NOMO-1 (cell line): ENCODE measurements at regions not wholly inside any gene's neighbourhood (a gene's known extent, or its start where the extent isn't known, plus 50 kb on each side); places are given as distances from the start of the nearest gene placed in this dataset.

Source experiments
- DNase-seq, 2 experiments: peaks; one replicate each; lab custom pipeline; 2025; ENCODE audit not compliant: unreplicated experiment in 2 of 2; lab: John Stamatoyannopoulos, UW

DNA sequence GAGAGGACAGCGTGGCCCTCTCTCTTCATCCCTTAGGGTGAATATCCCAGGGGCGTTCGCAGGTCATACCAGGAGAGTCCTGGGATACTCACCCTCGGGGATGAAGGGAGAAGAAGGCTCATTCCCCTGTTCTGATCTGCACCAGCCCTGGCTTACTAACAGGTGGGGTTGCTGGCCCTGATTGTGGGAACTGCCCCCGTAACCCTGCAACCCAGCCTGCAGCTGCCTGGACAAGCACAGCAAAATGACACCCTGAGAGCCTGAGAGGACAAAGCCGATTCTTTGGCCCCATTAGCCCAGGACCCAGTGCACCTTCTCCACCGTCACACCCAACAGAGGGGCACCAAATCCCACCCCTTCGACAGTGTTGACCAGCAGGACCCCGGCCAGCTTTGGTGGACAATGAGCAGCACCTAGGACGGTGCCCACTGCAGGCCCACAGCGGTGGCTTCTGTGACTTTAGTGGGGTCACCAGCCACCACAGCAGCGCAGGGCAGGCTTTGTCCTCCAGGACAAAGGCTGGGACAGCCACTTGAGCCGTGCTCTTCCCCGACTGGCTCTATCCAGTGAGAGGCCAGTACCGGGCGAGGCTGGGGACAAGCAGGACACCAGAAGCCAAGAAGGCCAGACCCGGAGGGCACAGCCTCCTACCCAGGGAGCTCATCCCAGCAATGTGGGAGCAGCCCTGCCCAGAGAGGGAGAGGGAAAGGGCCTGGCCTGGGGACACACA, 98.5 kb upstream of the RTL6 start:
- DNase-seq: no peak

DNA sequence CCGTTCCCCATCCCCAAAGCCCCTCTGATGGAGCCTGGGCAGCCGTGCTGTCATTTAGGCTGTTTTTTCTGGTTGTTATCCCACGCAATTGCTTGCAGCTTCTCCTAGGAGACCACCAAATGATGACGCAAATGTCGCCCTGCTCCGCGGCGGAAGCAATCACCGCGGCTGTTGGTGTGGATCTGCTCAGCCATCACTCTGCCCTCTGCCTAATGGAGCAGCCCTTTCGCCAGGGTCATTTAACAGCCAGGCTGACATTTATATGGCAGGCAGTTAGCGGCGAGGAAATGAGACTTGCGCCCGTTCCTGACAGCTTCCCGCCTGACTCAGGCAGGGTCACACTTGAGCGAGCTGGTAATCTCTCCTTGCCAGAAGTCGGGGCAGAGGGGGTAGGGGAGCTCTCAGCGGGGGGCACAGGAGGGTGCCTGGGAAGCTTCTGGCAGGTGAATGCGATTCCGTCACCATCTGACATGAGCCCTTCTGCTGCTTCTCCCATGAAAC, 97.9 kb upstream of the RTL6 start:
- peak in 1 of 2 experiments; percentile 24 for DNase-seq

- DNase-seq: no peak
Observed at GRCh38 chr22:44594951-44595350, 96.9 kb upstream of the RTL6 start.

- no peak for DNase-seq
Observed at GRCh38 chr22:44592824-44593148, 94.8 kb upstream of the RTL6 start.

GRCh38 chr22:44592126-44592823, 94.2 kb upstream of the RTL6 start:
- no peak for DNase-seq

DNA sequence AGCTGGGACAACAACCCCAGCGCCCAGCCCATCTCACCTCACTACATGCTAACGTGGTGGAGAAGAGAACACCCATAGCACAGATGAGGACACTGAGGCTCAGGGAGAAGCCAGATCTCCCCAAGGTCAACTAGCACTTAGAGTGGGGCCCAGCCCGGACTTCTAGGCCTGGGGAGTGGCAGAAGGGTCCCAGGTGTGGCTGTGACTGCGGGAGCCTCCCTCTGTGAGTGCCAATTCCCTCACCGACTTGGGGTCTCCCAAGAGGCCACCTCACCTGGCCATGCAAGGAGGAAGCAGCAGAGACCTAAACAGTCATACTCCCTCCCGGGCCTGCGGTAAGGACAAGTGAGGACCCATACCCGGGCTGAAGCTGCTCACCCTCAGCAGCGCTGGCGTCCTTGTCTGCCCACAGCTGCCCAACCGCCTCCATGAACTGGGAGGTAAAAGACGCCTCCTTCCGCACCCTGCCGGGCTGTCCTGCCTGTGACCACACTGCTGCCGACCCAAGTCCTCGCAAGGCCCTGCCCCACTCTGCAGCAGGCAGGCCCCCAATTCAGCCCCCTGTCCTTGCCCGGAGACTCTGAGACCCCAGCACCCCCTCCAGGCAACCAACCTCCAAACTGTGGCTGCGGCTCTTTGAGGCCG, 93.2 kb upstream of the RTL6 start:
- no peak for DNase-seq

DNA sequence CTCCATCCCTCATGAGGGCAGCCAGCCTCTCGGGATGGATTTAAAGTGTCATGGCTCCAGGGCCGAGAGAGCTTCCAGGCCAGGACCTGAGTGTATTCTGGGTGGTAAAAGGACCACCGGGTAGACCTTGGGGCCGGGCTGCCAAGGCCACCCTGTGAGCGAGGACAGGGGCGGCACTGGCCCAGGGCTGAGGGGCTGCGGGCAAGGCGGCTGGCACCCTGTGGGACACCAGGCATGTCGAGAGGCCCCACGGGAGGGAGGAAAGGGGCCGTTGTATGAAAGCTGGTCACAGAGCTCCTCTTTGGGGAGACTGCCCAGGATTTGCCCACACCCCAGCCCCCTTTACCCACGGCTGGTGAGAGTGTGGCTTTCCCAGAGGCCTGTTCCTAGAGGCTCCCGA, 92.3 kb upstream of the RTL6 start:
- no peak for DNase-seq

DNA sequence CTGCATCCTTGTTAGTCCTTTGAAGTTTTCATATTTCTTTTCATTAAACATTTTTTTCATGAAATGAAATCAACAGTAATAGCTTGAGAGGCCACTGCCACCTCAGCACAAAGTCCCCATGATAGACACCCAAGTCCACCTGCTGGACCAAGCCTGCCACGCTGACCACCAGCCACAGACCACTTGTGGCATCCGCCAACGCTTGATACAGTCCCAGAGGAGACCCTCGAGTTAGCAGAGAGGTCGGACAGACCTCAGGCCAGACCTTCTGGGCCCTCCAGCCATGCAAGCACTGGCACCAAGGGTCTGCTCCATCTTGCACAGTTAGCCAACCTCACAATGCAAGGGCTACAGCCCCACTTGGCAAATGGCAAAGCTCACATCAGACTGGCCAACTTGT, 91.8 kb upstream of the RTL6 start:
- no peak for DNase-seq

DNA sequence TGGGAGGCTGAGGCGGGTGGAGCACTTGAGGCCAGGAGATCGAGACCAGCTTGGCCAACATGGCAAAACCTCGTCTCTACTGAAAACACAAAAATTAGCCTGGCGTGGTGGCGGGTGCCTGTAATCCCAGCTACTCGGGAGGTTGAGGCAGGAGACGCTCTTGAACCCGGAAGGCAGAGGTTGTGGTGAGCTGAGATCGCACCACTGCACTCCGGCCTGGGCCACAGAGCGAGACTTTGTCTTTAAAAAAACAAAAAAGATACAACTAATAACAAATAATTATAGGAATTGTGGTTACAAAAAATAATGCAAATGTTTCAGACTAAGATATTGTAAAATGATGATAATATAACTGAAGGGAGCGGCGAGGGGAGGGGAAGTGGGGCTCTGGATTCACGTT, 90.3 kb upstream of the RTL6 start:
- no peak for DNase-seq

DNA sequence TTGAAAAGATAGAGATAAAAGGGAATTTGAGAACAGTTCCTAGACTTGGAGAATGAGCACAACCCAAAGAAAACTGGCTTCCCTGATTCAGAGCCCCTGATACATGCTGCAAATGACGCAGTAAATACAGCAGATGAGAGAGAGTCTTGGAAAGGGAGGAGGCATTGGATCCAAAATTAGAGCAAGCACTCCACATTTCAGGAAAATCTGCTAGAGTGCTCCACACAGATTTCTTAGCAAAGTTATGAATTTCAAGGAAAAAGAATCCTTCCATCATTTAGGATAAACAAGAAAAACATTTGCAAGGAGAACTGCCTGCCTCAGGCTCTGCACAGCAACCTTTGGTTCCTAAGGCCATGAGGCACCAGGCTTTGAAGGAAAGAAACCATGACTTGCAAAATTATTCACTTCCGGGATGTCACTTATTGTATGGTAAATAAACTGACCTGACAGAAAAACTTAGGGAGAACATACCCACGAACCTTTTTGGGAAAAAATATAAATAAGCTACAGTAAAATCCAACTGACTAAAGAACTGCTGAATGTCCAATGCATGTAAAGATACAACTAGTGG, 89.8 kb upstream of the RTL6 start:
- no peak for DNase-seq

DNA sequence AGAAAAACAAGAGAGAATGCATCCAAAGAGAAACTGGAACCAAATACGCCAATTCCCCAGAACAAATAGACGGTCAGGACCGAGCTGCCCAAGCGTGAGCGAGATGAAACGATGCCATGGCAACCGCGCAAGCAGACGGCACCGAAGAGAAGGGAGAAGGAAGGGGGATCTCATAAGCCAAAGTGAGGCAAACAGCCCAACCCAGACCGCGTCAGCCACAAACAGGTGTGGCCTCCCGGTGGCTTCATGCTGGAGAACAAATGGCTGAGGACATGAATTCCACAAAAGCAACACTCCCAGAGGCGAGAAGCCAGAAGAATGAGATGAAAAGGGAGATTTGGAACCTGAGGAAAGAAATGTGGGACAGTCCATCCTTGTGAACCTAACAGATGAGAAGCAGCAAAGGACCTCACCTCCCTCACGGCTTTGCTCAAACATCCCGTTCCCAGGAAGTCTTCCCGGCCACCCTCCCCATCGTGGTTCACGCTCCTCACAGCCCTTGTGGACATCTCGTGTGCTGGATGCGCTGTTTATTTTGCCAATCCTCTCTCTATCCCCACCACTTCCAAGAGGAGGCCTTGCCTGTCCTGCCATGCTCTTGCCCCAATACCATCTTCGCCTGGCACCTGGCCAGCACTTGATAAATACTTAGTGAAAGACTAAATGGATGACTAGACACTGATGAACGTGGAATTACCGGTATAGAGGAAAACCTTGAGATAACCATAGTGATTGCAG, 89.1 kb upstream of the RTL6 start:
- DNase-seq: no peak

DNA sequence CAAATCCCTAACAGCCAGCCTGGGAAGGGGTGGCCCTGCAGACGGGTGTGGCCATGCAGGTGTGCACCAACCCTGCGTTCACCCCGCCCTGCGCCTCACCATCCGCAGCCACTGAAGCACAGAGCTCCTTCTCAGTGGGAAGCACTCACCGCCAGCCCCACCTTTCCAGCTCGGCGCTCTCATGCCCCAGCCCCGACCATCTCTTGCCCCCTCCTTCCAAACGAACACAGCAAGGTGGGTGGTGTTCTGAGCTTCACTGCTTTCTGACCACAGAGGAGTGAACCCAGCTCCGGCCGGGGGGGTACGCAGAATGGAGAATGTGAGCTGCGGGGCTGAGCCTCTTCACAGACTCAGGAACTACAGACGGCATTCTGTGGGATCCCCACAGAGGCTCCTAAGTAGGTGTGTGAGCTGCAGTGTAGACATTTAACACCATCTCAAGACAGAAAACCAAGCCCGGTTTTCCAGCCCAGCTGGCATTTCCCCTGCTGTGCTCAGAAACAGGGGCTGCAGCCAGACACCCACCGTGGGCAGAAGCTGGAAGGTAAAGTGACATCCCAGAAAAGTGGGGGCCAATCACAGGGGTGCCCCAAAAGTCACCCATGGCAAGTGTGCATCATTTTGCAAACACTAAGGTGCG, 88.4 kb upstream of the RTL6 start:
- no peak for DNase-seq

- no peak for DNase-seq
Observed at GRCh38 chr22:44585559-44586350, 87.7 kb upstream of the RTL6 start.

- no peak for DNase-seq
Observed at GRCh38 chr22:44584256-44584902, 86.3 kb upstream of the RTL6 start.

DNA sequence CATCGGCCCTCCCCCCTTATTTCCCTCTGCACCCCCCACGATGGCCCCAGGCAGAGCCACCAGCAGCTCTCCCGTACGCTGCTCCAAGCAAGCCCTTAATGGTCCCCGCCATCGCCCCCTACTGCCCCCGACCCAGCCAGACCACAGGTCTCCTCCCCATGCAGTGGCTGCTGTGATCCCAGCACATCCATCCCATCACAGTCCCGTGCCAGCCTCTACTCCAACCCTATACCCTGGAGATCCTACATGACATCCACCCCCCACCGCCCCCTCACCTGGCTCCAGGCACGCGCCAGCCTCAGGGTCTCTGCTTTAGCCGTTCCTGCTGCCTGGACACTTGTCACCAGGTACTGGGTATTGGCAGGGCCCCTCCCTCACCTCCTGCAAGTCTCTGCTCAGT, 85.8 kb upstream of the RTL6 start:
- DNase-seq: no peak

DNA sequence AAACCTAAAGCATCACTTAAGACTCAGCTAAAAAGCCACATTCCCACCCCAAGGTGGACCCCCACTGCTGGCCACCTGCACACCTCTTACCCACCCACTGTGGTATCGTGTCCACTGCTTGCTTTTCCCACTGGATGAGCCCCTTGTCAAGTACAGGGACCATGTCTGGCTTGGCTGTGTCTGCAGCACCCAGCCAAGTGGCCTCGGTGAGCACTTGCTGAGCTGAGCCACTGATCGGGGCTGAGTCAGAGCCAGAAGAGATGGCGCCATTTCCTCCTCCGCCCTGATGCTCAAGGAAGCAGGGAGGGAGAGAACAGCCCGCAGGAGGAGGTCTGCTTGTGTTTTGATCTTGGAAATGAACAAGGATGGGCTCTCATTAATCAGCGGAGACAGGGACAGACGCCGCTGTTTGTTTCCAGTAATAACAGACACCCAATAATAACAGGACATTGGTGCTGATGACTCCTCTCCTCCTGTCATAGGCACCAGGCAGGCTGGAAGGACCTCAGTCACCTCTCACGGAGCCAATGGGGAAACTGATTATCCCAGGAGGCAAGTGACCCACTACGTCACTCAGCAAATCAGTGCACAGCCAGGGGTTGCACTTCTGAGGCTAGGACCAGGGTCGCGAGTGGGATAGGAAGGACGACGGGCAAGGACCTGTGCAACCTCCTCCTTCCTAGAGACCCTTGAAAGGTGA, 85.2 kb upstream of the RTL6 start:
- no peak for DNase-seq

DNA sequence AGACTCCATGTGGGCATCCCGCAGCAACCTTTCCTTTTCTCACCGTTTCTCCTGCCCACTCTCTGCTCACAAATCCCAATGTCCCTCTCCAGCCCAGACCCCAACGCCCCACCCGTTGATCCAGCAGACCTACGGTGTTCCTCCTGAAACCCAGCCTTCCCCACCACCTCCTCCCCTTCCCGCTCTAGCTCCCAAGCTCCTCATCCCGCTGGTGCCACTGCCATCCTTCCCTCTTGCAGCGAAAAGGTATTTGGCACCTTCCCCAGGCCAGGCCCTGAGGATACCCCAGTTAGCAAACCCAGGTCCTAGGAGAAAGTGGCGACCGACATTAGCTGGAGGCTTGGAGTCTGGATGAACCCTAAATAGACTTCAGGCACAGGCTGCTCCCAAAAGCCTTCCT, 84.0 kb upstream of the RTL6 start:
- DNase-seq: no peak

- no peak for DNase-seq
Observed at GRCh38 chr22:44581096-44581435, 83.0 kb upstream of the RTL6 start.
